Suprapubic skin (tissue), 4 donors: ENCODE measurements at regions not wholly inside any gene's neighbourhood (a gene's known extent, or its start where the extent isn't known, plus 50 kb on each side); places are given as distances from the start of the nearest gene placed in this dataset.

Experiments used
- EP300 ChIP-seq: sonication (generic); formaldehyde crosslinking; IDR thresholded peaks from one replicate; pipeline ENCODE4 v1.6.1; 2017; ENCODE audit warnings: antibody characterized with exemption
- POLR2A ChIP-seq, 2 donors: fragments of 450-650 bp; IDR thresholded peaks; one replicate each; pipeline ENCODE4 v1.6.1; 2017; ENCODE audit warnings: antibody characterized with exemption in 2 of 2, mild to moderate bottlenecking in 2 of 2, moderate library complexity in 2 of 2
- POLR2AphosphoS5 ChIP-seq, 3 donors: sonication (generic); formaldehyde crosslinking; IDR thresholded peaks; one replicate each; pipeline ENCODE4 v1.6.1; 2017; ENCODE audit warnings: antibody characterized with exemption in 3 of 3
- TF ChIP-seq, protein P1 (sequence below), 2 donors: fragments of 200-600 bp in 1 of 2; fragments of 450-650 bp in 1 of 2; sonication (generic) in 1 of 2; IDR thresholded peaks; one replicate each; pipeline ENCODE4 v1.5.1; 2016 to 2019; ENCODE audit warnings: antibody characterized with exemption in 2 of 2, mild to moderate bottlenecking in 1 of 2, moderate library complexity in 1 of 2

DNA sequence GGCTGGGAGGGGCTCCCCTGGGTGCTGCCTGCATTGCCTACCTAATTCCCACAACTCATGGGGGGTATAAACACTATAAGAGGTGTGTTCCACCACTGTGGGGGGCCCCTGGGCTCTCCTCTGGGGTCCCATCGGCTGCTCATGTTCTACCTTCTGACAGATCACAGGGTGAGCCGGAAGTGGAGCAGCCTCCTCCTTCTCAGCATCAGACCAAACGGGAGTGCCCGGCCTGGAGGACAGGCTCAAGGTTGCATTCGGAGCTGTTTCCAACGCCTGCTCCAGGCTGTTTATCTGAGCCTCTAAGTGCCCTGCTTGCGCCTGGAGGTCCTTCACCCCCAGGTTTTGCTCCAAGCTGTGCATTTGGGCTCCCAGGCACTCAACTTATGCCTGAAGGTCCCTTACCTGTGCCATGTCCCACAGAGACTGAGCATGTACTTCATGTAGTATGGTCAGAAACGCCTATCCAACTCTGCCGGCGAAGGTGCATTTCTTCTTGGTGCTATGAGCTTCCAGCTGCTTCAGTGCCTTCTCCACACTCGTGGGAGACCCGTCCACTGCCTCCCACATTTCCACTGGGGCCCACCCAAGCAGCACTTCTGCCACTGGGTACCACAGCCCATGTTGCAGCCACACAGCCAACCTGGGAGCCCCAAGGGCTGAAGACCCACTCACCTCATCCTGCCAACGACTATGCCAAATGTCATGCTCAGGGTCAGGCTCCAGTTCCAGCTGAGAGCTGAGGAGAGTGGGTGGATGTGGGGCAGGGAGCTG is 232.1 kb downstream of the IGSF11 start:
- TF ChIP-seq, protein P1, sequence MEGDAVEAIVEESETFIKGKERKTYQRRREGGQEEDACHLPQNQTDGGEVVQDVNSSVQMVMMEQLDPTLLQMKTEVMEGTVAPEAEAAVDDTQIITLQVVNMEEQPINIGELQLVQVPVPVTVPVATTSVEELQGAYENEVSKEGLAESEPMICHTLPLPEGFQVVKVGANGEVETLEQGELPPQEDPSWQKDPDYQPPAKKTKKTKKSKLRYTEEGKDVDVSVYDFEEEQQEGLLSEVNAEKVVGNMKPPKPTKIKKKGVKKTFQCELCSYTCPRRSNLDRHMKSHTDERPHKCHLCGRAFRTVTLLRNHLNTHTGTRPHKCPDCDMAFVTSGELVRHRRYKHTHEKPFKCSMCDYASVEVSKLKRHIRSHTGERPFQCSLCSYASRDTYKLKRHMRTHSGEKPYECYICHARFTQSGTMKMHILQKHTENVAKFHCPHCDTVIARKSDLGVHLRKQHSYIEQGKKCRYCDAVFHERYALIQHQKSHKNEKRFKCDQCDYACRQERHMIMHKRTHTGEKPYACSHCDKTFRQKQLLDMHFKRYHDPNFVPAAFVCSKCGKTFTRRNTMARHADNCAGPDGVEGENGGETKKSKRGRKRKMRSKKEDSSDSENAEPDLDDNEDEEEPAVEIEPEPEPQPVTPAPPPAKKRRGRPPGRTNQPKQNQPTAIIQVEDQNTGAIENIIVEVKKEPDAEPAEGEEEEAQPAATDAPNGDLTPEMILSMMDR (IDR thresholded peaks at IDR 0.05), result no peak
- TF ChIP-seq POLR2AphosphoS5 (IDR thresholded peaks at IDR 0.05) (no peak), POLR2A (IDR thresholded peaks at IDR 0.05) (no peak), EP300 (no peak)
